ENCODE measurements at regions not wholly inside any gene's neighbourhood (a gene's known extent, or its start where the extent isn't known, plus 50 kb on each side); places are given as distances from the start of the nearest gene placed in this dataset.

- 60% methylated on average over 1 of the region's 10 CpGs for WGBS (ENCODE audit: insufficient coverage)
- Histone ChIP-seq H3K9me3 (no peaks in the 10 kb centered on the region), H3K27ac (ENCODE audit: low read length) (peak overlapping the region; percentile 5), H3K4me1 (ENCODE audit: control insufficient read depth in 1 of 2, extremely low read depth in 1 of 2, insufficient read depth in 2 of 2, low read length in 2 of 2) (peaks cover 5 to 27% of the 10 kb centered on the region in 2 experiments), H3K27me3 (replicated peaks in 1 of 2; ENCODE audit: control insufficient read depth in 2 of 2, extremely low read depth in 1 of 2, insufficient read depth in 2 of 2, low read length in 1 of 2) (no peaks in the 10 kb centered on the region), H3K4me3 (ENCODE audit: control insufficient read depth in 1 of 2, extremely low read depth in 1 of 2, low read length in 1 of 2) (no peak overlapping the region), H3K36me3 (ENCODE audit: control insufficient read depth in 2 of 2, extremely low read depth in 1 of 2, insufficient read depth in 1 of 2, low read length in 1 of 2) (no peaks in the 10 kb centered on the region)
- Mint-ChIP-seq H3K36me3 (no peaks in the 10 kb centered on the region), H3K4me3 (no peak overlapping the region), H3K27ac (peak overlapping the region in 1 of 2 donors; percentile 53), H3K9me3 (peaks cover 0 to 4% (median 3%) of the 10 kb centered on the region in 3 donors), H3K4me1 (peaks cover 23 to 52% (median 34%) of the 10 kb centered on the region in 3 donors), H3K27me3 (peaks cover 0 to 7% of the 10 kb centered on the region in 2 donors)
- POLR2A ChIA-PET, result no interaction called here
- CTCF ChIA-PET, result interaction anchor here in 1 of 2 donors (0.6 kb wide), 1 partner anchor 101 kb away, joined by 5 read pairs; no protein-coding TSS in a partner anchor
- DNase-seq (peak in 3 of 35 experiments; percentile 9 to 14 (median 12)), ATAC-seq (replicated peaks in 1 of 4) (peak in 2 of 4 experiments; percentile 36 to 63)
These were observed 375.6 kb downstream of the SFMBT2 start for GRCh38 chr10:7035126-7035761.

DNA sequence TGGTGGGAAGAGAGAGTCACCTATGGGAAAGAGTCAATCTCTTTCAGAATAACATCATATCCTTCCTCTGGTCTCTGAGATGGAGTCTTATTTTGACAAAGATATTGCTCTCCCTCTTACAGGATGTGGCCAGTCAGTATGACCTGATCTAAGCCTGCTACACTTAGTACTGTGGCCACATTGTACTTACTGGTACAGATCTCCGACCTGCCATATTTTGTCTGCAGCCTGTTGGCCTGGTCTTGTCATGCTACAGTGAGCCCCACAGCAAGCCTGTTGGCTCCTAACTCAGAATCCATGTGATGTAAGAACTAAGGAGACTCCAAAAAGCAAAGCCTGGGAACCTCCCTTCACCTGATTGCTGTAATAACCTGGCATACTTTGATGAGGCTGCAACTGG, 377.8 kb downstream of the SFMBT2 start:
- WGBS (ENCODE audit: insufficient coverage), result 80% methylated on average over 1 of the region's 1 CpG
- POLR2A ChIA-PET, result no interaction called here
- no peaks in the 10 kb centered on the region for H3K27me3 Mint-ChIP-seq
- H3K4me3 ChIP-seq (ENCODE audit: control insufficient read depth in 1 of 2, extremely low read depth in 1 of 2, low read length in 1 of 2), result no peak overlapping the region
- no peaks in the 10 kb centered on the region for H3K27me3 ChIP-seq (replicated peaks in 1 of 2; ENCODE audit: control insufficient read depth in 2 of 2, extremely low read depth in 1 of 2, insufficient read depth in 2 of 2, low read length in 1 of 2)
- H3K36me3 ChIP-seq (ENCODE audit: control insufficient read depth in 2 of 2, extremely low read depth in 1 of 2, insufficient read depth in 1 of 2, low read length in 1 of 2), result no peaks in the 10 kb centered on the region
- H3K36me3 Mint-ChIP-seq, result no peaks in the 10 kb centered on the region
- ATAC-seq (replicated peaks in 1 of 4), result no peak
- no peak overlapping the region for H3K27ac ChIP-seq (ENCODE audit: low read length)
- no peak overlapping the region for H3K27ac Mint-ChIP-seq
- CTCF ChIA-PET, result no interaction called here
- no peaks in the 10 kb centered on the region for H3K9me3 ChIP-seq
- peaks cover 24 to 70% (median 43%) of the 10 kb centered on the region in 3 donors for H3K4me1 Mint-ChIP-seq
- peaks cover 5 to 46% of the 10 kb centered on the region in 2 experiments for H3K4me1 ChIP-seq (ENCODE audit: control insufficient read depth in 1 of 2, extremely low read depth in 1 of 2, insufficient read depth in 2 of 2, low read length in 2 of 2)
- DNase-seq, result no peak
- no peak overlapping the region for H3K4me3 Mint-ChIP-seq
- peaks cover 3 to 7% (median 4%) of the 10 kb centered on the region in 3 donors for H3K9me3 Mint-ChIP-seq

DNA sequence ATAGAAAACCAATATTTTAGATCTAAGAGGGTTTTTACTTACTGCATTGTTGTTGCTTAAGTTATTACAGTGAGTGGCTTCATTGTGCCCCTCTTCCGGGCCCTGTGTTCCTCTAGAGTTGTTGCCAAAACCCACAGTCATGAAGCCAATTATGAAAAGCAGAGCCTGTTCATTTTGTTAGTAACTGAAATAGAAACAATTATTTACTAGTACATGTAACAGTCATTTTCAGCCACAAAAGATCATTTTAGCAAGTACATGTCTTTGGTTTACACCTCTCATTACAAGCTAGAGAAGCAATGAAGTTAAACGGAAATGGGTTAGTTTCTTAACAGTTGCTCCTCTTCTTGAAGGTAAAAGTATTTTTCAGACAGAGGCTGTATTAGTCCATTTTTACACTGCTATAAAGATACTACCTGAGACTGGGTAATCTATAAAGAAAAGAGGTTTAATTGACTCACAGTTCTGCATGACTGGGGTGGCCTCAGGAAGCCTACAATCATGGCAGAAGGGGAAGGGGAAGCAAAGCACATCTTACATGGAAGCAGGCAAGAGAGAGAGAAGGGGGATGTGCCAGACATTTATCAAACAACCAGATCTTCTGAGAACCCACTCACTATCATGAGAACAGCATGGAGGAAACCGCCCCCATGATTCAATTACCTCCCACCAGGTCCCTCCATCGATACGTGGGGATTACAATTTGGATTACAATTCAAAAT, 380.5 kb downstream of the SFMBT2 start:
- Histone ChIP-seq H3K4me3 (ENCODE audit: control insufficient read depth in 1 of 2, extremely low read depth in 1 of 2, low read length in 1 of 2) (no peak overlapping the region), H3K9me3 (no peaks in the 10 kb centered on the region), H3K36me3 (ENCODE audit: control insufficient read depth in 2 of 2, extremely low read depth in 1 of 2, insufficient read depth in 1 of 2, low read length in 1 of 2) (no peaks in the 10 kb centered on the region), H3K4me1 (ENCODE audit: control insufficient read depth in 1 of 2, extremely low read depth in 1 of 2, insufficient read depth in 2 of 2, low read length in 2 of 2) (peaks cover under 1 to 44% of the 10 kb centered on the region in 2 experiments), H3K27ac (ENCODE audit: low read length) (peak overlapping the region; percentile 61), H3K27me3 (replicated peaks in 1 of 2; ENCODE audit: control insufficient read depth in 2 of 2, extremely low read depth in 1 of 2, insufficient read depth in 2 of 2, low read length in 1 of 2) (no peaks in the 10 kb centered on the region)
- no peaks in the 10 kb centered on the region for H3K36me3 Mint-ChIP-seq
- DNase-seq (peak in 5 of 35 experiments; percentile 4 to 43 (median 12)), ATAC-seq (replicated peaks in 1 of 4) (peak in 2 of 4 experiments; percentile 35 to 52)
- ChIA-PET POLR2A (no interaction called here), CTCF (interaction anchor here in 1 of 2 donors (0.6 kb wide), 1 partner anchor 451 kb away, joined by 3 read pairs; no protein-coding TSS in a partner anchor)
- H3K4me1 Mint-ChIP-seq, result peaks cover 14 to 67% (median 42%) of the 10 kb centered on the region in 3 donors
- H3K27ac Mint-ChIP-seq, result peak overlapping the region; percentile 45 to 57
- peaks cover 0 to 7% (median 4%) of the 10 kb centered on the region in 3 donors for H3K9me3 Mint-ChIP-seq
- no peak overlapping the region for H3K4me3 Mint-ChIP-seq
- no CpG with 5 or more reads among the region's 5 CpGs for WGBS (ENCODE audit: insufficient coverage)
- no peaks in the 10 kb centered on the region for H3K27me3 Mint-ChIP-seq

DNA sequence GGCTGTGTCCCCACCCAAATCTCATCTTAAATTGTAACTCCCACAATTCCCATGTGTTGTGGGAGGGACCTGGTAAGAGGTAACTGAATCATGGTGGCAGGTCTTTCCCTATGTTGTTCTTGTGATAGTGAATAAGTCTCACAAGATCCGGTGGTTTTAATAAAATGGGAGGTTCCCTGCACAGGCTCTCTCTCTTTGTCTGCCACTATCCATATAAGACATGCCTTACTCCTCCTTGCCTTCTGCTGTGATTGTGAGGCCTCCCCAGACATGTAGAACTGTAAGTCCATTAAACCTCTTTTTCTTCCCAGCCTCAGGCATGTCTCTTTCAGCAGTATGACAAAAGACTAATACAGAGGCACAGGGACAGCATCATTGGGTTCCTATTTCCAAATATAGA, 381.2 kb downstream of the SFMBT2 start:
- no peak for DNase-seq
- CTCF ChIA-PET, result no interaction called here
- H3K4me1 ChIP-seq (ENCODE audit: control insufficient read depth in 1 of 2, extremely low read depth in 1 of 2, insufficient read depth in 2 of 2, low read length in 2 of 2), result peaks cover 0 to 38% of the 10 kb centered on the region in 2 experiments
- H3K27me3 ChIP-seq (replicated peaks in 1 of 2; ENCODE audit: control insufficient read depth in 2 of 2, extremely low read depth in 1 of 2, insufficient read depth in 2 of 2, low read length in 1 of 2), result no peaks in the 10 kb centered on the region
- H3K4me3 Mint-ChIP-seq, result no peak overlapping the region
- no peak for ATAC-seq (replicated peaks in 1 of 4)
- H3K27ac Mint-ChIP-seq, result peak overlapping the region in 1 of 2 donors; percentile 28
- peaks cover 0 to 4% (median 4%) of the 10 kb centered on the region in 3 donors for H3K9me3 Mint-ChIP-seq
- no CpG with 5 or more reads among the region's 1 CpG for WGBS (ENCODE audit: insufficient coverage)
- POLR2A ChIA-PET, result no interaction called here
- H3K27me3 Mint-ChIP-seq, result no peaks in the 10 kb centered on the region
- no peaks in the 10 kb centered on the region for H3K36me3 Mint-ChIP-seq
- no peaks in the 10 kb centered on the region for H3K9me3 ChIP-seq
- H3K4me3 ChIP-seq (ENCODE audit: control insufficient read depth in 1 of 2, extremely low read depth in 1 of 2, low read length in 1 of 2), result no peak overlapping the region
- H3K36me3 ChIP-seq (ENCODE audit: control insufficient read depth in 2 of 2, extremely low read depth in 1 of 2, insufficient read depth in 1 of 2, low read length in 1 of 2), result no peaks in the 10 kb centered on the region
- H3K4me1 Mint-ChIP-seq, result peaks cover 8 to 61% (median 36%) of the 10 kb centered on the region in 3 donors
- peak overlapping the region; percentile 61 for H3K27ac ChIP-seq (ENCODE audit: low read length)

GRCh38 chr10:7028809-7029166, 382.0 kb downstream of the SFMBT2 start:
- Mint-ChIP-seq H3K9me3 (peaks cover 0 to 4% (median 4%) of the 10 kb centered on the region in 3 donors), H3K27me3 (no peaks in the 10 kb centered on the region), H3K4me3 (no peak overlapping the region), H3K27ac (peak overlapping the region in 1 of 2 donors; percentile 60), H3K36me3 (no peaks in the 10 kb centered on the region), H3K4me1 (peaks cover 4 to 53% (median 28%) of the 10 kb centered on the region in 3 donors)
- ATAC-seq (replicated peaks in 1 of 4) (no peak), DNase-seq (no peak)
- H3K4me3 ChIP-seq (ENCODE audit: control insufficient read depth in 1 of 2, extremely low read depth in 1 of 2, low read length in 1 of 2), result no peak overlapping the region
- H3K4me1 ChIP-seq (ENCODE audit: control insufficient read depth in 1 of 2, extremely low read depth in 1 of 2, insufficient read depth in 2 of 2, low read length in 2 of 2), result peaks cover 0 to 38% of the 10 kb centered on the region in 2 experiments
- no peaks in the 10 kb centered on the region for H3K27me3 ChIP-seq (replicated peaks in 1 of 2; ENCODE audit: control insufficient read depth in 2 of 2, extremely low read depth in 1 of 2, insufficient read depth in 2 of 2, low read length in 1 of 2)
- H3K9me3 ChIP-seq, result no peaks in the 10 kb centered on the region
- H3K36me3 ChIP-seq (ENCODE audit: control insufficient read depth in 2 of 2, extremely low read depth in 1 of 2, insufficient read depth in 1 of 2, low read length in 1 of 2), result no peaks in the 10 kb centered on the region
- peak overlapping the region; percentile 61 for H3K27ac ChIP-seq (ENCODE audit: low read length)
- WGBS (ENCODE audit: insufficient coverage), result 45% methylated on average over 1 of the region's 1 CpG
- ChIA-PET POLR2A (interaction anchor here in 1 of 2 donors (0.6 kb wide), 2 partner anchors 102 to 544 kb away, joined by 4 read pairs; no protein-coding TSS in a partner anchor), CTCF (no interaction called here)

All from T-cell (primary cell).